ENCODE measurements at regions not wholly inside any gene's neighbourhood (a gene's known extent, or its start where the extent isn't known, plus 50 kb on each side); places are given as distances from the start of the nearest gene placed in this dataset.

DNA sequence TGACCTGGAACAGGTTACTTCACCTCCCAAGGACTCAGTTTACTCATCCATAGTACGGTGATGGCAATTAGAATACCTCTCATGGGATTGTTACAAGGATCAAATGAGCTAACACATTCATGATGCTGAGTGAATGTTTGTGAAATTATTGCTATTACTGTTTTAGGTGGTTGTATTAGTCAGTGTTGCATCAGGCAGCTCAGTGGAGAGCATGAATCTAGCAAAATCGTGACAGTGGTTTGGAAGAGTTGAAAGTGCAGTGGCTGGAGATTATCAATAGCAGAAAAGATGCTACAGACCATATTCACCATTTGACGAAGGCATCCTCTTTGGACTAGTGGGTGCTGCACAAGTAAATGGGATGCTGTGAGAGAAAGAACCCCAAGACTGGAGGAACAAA is 50.4 kb upstream of the CTNNBL1 start:
- no peak for DNase-seq

DNA sequence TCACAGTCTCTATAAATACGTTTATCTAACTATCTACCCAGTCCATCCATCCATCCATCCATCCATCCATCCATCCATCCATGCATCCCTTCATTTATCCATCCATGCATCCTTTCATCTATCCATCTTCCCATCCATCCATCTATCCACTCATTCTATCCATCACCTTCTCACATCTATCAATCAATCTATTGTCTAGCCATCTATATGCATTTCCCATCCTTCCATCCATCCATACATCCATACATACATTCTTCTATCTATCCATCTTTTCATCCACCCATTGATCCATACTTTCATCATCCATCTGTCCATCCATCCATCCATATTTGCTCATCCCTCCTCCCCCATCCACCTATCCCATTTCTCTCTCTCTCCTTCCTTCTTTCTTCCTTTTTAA is 51.6 kb upstream of the CTNNBL1 start:
- DNase-seq, result no peak

DNA sequence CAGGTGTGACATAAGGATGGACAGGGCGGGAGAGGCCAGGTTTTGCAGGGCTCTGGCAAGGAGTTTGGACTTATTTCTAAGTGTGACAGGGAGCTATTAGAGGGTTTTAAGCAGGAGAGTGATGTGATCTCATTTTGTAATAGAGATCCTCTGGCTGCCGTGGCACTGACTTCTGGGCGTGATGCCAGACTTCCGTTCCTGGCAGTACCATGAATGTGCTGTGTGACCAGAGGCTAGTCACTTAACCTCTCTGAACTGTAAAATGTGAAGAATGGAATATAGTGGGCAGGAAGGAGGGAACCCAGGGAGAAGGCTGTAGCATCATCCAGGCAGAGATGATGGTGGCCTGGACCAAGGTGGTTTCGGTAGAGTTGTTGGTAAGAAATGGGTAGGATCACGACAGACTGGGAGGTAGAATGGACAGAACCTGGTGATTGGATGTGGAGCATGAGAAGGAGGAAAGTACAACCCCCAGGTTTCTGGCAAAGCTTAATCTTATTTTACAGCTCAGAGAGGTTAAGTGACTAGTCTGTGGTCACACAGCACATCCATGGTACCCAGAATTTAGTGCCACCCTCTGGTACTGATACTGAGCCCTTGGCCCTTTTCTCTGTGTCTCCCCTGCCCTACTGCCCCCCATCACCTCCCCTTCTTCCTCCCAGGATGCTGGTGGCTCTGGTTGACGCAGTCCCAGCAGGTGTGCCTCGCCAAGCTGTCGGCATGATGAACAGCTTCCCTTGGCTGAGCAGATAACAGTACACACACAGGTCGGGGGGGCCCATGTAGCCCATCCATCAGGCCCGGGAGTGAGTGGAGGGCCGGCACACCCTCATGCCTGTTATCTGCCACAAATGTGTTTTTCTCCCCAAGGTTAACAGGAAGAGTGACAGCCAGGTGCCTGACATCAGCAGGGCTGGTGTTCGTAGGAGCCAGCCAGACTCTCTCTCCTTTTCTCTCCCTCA is 52.9 kb upstream of the CTNNBL1 start:
- DNase-seq, result peak; percentile 29

DNA sequence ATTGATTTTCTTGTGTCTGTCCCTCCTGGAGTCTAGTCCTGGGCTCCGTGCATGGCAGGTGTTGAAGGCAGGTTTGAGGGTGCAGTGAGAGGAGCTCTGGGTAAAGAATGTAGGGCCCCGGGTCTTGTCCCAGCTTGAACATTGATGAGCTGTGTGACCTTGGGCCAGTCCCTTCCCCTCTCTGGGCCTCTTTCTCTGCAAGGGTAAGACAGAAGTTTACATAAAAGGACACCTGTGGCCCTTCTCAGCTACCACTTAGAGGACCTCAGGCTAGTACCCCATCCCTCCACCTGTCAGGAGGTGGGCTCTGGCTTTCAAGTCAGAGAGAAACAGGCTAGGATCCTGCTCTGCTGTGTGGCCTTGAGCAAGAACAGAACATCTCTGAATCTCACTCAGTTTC is 55.3 kb upstream of the CTNNBL1 start:
- DNase-seq, result no peak

DNA sequence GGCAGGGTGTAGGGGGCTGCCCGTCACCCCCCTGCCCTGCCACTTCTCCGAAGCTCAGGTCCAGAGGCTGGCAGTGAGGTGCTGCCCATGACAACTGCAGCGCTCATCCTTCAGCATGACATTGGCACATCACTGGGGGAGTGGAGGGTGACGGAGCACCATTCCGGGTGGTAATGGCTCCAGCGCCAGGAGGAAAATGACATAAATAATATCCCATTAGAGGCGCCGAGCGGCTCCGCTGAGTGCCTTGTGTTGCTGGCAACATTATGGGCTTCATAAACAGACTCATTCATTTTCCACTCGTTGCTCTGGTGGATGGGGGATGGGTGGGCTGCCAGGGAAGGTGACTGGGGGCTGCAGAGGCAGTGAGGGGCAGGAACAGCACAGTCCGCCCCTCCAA is 56.9 kb upstream of the CTNNBL1 start:
- DNase-seq, result peak; percentile 10

DNA sequence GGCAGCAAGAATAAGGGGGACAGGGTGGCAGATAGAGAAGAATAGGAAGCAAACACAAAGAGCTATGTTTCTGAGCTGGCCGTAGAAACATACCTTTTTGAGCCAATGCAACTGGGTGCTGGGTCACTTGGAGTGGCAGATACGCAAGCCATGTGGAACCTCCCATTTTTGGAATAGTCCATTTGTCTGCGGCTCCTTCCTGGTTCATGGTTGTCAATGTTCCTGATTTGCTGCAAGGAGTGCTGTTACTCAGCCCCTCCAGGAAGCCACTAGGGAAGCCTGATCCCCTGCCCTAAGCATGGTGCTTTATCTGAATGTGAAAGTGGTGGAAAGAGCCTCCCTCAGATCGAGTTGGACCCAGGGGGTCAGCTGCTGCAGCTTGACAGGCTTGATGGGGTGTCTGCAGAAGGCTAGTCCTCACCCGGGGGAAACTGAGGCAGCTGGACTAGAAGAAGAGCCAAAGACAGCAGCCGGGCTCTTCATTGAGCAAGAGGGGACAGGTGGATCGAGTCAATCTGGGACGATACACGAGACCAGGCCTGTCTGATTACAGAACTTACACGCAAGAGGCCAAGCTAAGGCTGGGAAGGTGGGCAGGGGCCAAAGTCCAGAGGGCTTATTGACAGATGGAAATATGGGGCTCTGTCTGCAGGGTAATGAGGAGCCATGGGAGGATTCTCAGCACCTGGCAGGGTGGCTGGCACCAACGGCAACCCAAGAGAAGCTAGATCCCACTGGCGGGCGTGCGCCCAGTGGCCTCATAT is 57.4 kb upstream of the CTNNBL1 start:
- no peak for DNase-seq

DNA sequence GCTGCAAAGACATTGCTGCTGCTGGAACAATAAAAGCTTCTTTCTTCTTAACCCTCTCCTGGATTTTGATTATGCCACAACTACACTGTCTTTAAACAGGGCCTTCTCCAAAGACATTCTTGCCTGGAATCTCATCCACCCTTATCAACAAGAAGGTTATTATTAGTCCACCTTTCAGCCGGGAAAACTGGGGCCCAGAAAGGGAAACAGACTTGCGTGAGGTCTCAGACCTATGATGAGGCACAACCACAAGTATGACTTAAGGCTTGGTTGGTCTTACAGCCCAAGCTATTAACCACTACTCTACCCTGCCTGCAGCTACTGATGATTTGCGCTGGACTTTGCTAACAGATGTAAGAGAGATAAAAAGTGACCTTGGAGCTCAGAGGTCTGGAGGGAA is 62.8 kb upstream of the CTNNBL1 start:
- DNase-seq, result no peak

DNA sequence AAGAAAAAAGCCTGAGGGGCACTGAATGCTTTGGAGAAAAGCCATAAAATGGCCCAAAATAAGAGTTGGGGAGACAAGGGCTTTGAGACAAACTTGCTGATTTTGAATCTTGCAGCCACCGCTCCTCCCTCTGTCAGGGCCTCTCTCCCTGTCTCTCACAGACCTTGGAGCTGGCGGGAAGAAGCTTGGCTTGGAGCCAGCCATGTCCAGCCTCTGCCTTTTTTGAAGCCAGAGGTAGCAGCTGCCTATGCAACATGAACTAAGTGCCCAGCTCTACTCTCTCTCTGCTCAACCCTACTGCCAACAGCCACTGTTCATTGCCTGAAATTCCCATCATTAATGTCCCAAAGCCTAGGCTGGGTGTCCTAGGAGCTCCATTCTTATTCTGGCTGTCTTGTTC is 63.7 kb upstream of the CTNNBL1 start:
- DNase-seq, result peak; percentile 83

DNA sequence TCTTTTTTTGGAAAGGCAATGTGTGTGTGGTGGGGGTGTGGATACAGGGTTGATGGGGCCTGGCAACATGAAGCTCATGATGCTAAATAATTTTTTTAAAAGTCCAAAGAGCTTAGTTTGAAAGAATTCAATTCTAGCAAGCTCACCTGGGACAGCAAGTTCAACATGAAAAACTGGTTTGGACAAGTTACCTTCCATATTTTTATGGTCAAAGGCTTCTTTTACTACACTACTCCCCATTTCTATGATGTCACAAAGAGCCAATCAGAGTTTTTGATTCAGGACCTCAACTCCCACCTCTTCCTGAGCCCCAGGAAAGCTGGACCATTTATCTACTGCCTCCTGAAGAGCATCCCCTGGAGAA is 66.1 kb upstream of the CTNNBL1 start:
- no peak for DNase-seq

DNA sequence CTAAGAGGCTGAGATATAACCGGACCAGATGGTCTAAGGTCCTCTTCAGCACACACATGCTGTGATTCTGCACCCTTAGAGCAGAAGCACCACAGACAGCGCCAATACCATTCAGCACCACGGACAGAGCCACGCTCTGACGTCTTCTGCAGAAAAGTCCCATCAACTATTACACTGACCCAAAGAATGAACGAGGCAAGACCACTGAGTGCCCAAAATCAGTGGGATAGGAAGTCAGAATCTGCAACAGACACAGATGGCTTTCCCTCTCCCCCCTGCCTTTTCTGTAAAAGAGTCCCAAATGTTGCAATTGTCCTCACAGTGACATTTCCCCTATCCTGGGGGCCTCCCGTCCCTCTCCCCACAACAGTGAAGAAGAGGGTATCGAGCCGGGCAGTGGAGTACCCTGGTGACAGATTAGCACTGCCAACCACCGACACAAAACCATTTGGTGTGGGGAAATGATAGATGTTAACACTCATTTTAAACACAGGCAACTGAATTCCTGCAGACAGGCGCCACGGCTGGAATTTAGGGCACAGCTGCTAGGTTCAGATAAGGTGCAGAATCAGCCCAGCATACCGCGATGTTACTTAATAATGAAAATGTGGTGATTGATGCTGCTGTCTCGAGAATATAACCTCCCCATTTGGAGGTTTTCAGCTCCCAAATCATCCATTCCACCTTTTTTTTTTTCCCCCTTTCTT is 66.6 kb upstream of the CTNNBL1 start:
- DNase-seq, result no peak

DNA sequence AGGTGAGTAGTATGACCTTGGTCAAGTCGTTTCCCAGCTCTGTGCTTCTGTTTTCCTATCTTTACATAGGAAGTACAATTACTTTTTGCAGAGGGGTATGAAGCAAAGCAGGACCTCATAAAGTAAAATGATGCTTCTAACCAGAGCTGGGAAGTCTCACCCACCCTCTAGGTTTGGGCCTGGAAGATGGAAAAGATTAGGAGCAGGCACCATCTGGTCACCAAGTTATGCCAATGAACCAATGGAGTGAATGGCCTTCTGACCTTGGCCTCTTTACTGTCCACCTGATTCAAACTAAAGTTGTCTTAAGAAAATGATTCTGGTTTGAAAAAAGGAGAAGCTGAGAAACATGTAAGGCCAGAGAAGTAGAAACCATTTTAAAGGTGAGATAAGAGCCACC is 68.9 kb upstream of the CTNNBL1 start:
- no peak for DNase-seq

DNA sequence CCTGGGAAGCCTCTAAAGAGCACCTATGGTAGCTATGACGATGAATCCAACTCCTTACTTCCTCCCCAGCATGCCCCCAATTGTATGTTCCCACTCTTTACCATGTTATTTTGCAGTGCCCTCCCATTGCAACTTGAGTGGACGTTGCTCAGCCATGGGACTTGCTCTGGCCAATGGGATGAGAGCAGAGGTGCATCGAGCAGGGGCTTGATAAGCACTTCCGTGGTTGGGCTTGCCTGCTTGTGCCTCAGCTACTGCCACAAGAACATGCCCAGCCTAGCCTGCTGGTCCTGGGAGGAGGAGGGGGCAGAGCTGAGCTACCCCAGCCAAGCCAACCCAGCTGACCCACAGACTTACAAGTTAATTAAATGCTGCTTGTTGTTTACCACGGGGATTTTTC is 71.1 kb upstream of the CTNNBL1 start:
- no peak for DNase-seq

DNA sequence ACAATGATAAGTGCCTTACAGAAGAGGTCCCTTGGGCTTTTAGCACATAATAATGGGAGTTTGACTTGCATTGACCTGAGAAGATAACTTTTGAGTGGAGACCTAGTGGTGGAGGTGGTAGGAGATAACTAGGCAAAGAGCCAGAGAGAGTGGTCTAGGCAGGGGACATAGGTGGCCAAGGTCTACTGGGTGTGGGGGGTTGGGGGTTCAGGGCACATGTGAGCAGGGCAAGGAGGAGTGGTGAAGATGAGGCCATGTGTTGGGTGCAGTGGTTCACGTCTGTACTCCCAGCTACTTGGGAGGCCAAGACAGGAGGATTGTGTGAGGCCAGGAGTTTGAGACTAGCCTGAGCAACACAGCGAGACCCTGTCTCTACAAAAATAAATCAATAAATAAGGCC is 74.3 kb upstream of the CTNNBL1 start:
- DNase-seq, result no peak

DNA sequence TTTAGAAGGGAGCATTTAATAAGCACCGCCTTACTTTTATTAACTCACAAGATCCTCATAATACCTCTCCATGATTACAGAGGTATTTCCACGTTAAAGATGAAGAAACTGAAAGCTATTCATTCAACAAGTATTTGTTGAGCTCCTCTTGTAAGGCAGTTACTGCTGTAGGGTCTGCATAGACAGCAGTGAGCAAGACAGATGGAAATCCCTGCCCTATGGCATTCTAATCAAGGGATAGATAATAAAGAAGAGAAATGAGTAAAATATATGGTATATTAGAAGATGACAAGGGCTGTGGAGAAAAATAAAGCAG is 77.8 kb upstream of the CTNNBL1 start:
- no peak for DNase-seq

DNA sequence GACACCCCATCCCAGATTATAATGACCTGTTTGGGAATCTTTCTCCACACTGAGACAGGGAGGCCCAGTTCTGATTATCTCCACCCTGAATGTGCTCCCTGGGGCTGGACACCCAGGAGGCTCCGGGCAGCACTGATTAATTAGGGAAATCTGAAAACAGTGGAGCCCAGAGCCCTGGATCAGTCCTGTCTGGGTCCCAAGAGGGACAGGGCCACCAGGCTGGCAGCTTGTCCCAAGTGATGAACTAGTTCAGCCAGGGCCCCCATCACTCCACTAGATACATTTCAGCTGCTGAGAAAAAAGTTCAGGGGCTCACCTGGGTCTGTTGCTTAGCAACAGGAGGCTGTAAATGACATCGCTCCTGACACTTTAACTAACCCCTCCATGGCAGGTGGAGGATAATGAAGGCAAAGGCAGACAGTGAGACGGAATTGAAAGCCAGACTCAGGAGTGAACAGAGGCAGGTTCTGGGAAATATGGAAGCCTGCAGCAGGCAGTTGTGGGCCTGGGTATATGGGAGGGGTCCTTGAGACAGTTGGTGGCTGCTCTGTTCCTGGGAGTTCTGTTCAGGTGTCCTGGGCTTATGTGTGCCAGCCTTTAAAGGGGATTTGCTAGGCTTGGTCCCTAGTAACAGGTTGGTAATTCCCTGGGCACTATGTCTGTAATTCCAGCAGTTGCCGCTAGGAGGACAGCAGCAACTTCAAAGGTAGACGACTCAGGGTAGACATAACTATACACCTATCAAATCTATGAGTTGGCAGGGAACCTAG is 78.3 kb upstream of the CTNNBL1 start:
- peak; percentile 83 for DNase-seq

DNA sequence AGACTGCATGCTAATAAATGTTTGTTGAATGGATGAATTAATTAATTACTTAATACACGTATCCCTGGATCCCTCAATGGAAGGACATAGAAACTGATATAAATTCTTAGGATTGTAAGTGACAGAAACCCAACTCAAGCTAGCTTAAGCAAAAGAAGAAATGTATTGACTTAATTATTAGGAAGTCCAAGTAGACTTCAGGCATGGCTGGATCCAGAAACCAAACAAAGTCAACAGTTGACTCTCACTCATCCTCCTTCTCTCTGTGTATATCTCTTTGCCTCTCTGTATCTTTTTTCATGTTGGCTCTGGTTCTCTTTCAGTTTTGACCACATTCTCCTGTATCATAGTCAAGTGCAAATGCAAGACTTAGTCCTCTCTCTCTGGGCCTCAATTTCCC is 82.0 kb upstream of the CTNNBL1 start:
- no peak for DNase-seq

DNA sequence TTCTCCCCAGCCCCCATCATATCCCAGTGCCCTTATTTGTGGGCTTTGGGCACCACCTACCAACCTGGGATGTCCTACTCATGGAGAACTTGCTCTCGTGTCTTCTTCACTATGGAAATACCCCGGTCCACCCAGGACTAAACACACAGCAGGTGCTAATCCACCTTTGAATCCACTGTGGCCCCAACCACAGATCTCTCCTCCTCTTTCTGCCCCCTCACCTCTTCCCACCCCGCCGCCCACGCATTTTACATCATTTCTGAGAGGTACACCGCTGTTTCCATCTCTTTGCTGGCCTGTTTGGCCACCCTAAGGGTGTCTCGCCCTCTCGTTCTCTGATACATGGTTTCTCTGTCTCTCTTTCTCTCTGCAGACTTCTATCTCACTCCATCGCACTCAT is 82.5 kb upstream of the CTNNBL1 start:
- no peak for DNase-seq

DNA sequence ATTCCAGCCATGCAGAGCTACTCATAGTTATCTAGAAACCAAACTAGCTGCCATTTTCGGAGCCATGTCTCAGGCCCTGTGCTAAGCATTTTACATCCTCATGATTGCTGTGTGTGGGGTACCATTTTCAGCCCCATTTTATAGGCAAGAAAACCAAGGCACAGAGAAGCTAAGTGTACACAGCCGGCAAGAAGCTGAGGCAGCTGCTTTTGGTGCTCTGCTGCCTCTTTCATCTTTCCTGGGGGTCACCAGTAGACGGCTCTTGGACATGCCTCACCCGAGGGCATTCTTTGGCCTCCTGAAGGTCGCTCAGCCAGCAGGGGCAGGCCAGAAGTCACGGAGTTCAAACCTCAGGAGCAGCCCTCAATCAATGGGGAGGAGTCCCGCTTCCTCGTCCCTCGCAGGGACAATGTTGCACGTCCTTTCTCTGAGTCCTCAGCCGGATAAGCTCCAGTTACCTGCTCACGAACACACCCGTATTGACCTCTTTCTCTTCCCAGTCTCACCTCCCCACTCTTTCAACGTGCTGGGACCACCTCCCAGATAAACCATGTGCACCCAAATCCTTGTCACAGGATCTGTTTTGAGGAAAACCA is 82.6 kb upstream of the BLCAP start:
- DNase-seq, result no peak

DNA sequence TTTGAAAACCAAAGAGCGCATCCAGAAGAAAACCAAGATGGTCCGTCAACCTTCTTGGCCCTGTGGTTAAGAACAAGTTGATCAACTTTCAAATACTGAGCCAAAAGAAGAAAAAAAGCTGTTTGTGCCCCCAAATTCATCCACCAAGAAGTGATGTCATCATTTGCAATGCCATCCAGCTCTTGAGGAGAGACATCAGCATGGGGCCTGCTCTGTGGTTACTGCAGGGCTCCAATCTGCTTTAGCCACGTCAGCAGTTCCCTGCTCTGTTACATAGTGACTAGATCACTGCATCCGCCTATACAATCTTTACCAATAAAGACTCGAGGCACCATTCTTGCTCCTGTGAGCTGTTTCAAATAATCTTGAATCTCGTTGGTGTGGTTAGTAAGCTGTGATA is 75.0 kb upstream of the BLCAP start:
- no peak for DNase-seq

DNA sequence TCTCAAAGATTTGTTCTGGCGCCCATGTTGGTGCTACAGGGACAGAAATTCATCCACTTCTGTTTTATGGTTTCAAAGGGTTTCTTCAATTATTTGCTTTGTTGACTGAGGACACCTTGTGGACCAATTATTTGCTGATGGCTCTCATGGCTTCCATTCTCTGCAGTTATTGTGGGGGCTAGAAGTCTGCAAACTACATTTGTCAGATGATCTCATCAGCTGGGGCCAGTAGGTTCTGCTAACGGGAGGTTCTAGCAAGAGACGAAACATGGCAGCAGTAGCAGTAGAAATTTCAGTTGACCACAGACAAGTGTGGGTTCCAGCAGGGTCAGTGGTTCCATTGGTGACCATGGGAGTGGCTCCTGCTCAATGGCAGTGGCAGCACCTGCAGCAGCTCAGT is 72.8 kb upstream of the BLCAP start:
- DNase-seq, result no peak

DNA sequence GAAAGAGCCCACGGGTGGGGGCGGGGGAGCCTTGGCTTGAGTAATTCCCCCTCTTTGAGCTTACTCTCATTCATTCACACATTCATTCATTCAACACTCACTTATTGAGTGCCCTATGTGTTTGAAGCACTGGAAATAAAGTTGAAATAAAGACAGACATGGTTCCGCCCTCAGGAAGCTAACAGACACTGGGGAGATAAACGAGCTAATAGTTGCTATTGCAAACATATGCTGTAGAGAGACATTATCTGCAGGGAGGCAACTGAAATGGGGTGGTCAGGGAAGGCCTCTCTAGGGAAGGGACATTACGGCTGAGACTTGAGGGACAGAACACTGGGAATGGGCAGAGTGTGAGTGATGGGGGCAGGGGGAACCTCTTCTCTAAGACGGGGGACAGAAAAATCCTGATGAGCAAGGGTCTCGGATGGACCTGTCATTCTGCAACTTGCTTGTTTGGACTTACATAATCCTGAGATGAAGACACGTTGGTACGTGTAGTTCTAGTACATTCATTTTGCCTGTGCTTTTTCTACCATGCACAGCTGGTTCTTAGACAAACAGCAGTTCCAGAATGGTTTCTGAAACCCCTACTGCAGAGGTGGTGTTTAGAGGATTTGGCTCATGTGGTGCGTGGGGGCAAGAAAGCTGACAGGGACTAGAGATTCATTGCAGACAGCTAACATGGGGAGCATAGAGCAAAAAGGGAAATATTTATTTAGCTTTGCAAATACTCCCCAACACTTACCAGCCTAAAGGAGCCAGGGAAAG is 71.1 kb upstream of the BLCAP start:
- peak; percentile 50 for DNase-seq

DNA sequence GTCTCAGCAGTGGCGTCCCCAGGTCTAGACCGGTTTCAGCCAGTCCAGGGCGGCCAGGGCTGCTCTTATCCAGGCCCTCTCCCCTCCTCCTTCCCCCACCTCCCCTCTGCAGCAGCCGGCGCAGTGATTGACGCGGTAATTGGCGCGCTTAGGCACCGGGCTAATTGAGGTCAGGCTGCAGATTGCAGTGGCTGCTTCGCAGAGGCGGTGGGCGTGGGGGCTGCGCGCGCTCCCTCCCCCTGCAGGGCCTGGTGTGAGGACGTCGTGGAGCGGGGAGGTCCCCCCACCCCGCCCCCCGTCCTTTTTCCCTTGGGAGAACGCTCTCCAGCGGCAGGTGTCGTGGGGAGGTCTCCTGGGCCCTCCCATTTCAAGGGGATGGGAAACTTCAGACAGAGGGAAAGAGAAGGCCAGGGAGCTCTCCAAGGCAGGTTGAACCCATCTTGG is 70.4 kb upstream of the BLCAP start:
- DNase-seq, result peak; percentile 93

Data from NCI-H1105 treated with DMSO at 0.1 percent for 48 hours (cell line).